RCC 7860 (cell line): ENCODE measurements at regions not wholly inside any gene's neighbourhood (a gene's known extent, or its start where the extent isn't known, plus 50 kb on each side); places are given as distances from the start of the nearest gene placed in this dataset.
"Not testable (repeated sequence)": the region's sequence is repeated elsewhere in the genome, so short reads cannot be mapped to it uniquely, and the experiment has no call there.

Experiments
- DNase-seq: peaks from one replicate; pipeline ENCODE4 v3.0.0-alpha.2; 2015; ENCODE audit warnings: low spot score
- FAIRE-seq: peaks from 2 replicates; lab custom pipeline; 2012; peaks lifted over from hg19 to GRCh38; lab: Jason Lieb, UNC

DNA sequence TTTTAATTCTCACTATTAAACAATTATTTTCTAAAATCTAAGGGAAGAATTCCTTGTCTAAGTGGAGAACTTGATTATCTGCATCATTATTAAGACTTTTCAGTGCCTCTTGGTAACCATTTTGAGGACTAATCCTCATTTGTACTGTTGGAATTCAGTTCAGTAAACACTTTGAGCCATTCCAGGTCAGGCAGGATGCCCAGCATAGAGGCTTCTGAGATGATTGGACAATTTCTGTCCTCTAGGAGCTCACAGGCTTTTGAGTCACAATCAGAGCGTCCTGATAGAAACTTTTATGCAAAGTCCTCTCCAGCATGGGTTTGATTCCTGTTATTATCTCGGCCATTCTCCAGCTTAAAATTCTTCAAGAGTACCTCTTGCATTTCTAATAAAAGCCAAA is 1304.6 kb downstream of the EPHA7 start:
- FAIRE-seq (no peak), DNase-seq (no peak)

DNA sequence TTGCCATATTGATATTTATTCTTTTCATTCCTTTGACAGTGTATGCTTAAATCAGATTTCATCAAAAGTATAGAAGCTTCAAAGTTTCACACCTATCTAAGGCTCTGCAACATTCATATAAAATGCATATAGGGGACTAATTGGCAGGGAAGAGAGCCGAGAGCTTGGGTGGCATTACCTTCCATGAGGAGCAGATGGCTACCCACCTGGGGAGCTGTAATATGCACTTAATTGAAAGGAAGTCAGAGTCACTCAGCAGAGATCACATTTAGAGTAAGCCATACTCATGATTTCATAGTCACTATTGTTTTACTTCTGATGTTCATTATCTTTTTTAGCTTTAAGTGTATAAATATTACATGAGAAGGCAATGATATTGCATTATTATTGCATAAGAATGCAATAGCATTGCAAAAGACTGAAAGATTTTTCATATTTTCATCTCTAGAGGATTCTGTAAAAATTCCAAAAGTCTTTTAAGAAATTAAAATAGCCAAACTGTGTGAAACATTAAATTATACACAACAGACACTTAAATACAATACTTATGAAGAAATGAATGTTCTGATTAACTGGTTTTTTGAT is 1305.2 kb downstream of the EPHA7 start:
- DNase-seq (no peak), FAIRE-seq (no peak)

DNA sequence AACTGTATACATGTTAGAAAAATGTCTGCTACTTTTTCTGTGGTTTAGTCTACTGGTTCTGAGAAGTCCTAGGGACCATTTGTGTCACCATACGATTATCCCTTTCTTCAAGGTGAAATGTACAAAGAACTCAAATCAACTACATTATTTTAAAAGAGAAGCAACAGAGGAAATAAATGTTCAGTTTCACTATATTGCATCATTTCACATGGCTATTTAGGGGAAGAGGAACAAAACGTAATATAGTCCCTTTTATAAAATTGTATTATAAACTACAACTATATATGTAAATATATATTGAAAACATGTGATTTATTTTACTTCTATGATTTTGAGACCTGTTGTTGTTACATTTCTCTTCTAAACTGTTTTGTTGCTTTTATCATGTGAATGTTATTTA is 1308.0 kb downstream of the EPHA7 start:
- FAIRE-seq: no peak
- no peak for DNase-seq

DNA sequence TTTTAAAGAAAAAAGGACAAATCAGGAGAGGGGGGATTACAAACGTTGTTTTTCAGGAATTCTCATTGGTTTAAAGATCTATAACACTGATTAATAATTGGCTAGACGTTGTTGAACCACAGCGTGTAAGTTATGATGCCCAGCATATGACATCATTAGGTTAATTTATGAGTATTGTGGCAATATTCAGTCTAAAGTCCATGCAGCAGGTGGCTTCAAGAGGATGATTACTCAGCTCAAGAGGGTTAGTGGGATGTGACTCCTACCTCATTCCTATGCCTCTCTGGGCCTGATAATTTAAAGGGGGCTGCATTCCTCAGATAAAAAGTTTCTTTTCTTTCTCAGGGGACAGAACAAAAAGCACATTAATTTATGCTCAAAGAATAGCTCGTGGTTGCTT is 1309.0 kb downstream of the EPHA7 start:
- DNase-seq (no peak), FAIRE-seq (no peak)

DNA sequence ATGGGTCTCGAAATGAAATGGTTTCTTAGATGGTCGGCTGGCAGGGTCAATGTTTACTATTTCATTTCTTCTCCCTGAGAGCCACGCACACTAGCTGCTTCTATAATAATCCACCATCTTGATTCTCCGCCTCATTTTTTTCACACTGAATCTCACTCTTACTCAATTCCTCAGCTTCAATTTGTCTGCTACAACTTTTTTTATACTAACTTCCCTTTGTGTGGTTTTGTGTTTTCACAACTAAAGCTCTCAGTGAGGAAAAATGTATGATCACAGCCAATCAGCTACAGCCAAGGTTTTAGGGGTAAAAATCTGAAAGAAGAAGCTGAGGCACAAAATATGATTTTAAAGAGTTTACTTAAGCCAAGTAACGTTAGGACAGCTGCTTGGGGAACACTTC is 1309.4 kb downstream of the EPHA7 start:
- FAIRE-seq (no peak), DNase-seq (no peak)

DNA sequence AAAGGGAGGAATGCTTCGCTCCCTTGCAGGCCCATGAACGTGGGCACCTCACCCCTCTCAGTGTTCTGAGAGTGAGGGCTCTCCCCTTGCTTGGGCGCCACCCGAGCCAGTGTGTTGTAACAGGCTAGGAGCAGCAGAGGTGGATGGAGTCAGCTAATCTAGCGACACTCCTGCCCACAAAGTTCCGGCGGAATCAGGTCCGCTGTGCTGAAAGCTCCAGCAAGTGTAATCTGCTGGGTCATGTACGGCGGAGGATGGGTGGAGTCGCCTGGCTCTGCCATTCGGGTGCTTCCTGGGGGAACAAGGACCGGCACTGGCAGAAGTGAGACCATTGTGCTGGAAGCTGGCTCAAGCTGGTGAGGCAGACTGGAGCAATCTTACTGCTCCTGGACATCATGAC is 1310.1 kb downstream of the EPHA7 start:
- DNase-seq: no peak

DNA sequence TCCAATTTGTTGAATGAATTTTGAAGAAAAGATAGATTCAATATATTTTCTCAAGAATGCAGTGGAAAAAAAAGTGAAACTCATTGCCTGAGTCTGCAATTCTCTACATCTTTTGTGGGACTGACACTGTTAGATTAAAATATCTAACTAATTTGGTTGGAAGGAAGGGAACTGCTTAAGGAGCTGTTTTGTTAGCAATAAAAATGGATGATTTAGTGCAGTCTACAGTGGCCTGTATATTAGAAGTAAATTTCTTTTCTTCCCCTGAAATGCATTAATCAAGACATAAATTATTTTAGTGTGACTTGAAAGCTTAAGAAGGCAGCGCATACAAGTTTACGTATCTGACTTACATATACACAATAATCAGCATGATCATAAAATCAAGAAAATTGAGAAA is 1332.6 kb downstream of the EPHA7 start:
- DNase-seq (no peak), FAIRE-seq (no peak)

More for the DNA sequence above, 1310.1 kb downstream of the EPHA7 start:
- no peak for FAIRE-seq

DNA sequence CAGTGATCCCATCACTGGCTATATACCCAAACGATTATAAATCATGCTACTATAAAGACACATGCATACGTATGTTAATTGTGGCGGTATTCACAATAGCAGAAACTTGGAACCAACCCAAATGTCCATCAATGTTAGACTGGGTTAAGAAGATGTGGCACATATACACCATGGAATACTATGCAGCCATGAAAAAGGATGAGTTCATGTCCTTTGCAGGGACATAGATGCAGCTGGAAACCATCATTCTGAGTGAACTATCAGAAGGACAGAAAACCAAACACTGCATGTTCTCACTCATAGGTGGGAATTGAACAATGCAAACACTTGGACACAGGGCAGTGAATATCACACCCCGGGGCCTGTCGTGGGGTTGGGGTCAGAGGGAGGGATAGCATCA is 1335.4 kb downstream of the EPHA7 start:
- not testable (repeated sequence) for FAIRE-seq, DNase-seq

DNA sequence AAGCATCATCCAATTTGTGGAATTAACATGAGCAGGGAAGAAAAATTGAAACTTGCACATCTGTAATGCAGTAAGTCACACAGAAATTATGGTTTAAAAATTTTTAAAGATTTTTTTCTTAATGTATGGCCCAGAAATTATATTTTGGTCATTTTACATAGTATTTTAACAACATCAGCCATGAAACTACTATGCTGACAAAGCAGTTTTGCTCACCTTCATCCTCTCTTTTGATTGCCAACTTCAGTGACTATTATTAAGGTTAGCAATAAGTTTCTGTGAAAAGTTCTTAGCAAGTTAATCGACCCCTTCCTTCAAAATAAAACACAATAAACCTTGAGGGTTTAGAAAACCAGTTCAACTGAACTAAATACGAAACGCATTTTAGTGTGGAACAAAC is 1347.0 kb downstream of the EPHA7 start:
- FAIRE-seq: no peak
- no peak for DNase-seq

DNA sequence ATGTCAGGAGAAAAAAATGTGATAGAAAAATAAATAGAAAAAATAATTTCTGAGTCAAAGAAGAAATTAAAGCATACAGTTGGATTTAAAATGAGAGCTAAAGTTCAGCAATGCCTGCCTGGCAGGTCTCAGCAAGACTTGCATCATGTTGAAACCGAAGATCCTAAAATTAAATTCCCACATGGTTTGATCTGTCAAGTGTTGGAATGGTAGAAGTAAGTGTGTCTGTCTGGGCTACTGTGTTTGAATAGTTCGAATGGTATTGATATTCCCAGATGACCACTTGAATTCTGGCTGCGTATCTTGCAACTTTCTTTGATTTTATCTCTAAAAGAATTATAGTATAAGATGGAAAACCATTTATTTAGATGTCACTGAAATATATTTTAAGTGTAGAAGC is 1349.6 kb downstream of the EPHA7 start:
- no peak for FAIRE-seq
- no peak for DNase-seq

DNA sequence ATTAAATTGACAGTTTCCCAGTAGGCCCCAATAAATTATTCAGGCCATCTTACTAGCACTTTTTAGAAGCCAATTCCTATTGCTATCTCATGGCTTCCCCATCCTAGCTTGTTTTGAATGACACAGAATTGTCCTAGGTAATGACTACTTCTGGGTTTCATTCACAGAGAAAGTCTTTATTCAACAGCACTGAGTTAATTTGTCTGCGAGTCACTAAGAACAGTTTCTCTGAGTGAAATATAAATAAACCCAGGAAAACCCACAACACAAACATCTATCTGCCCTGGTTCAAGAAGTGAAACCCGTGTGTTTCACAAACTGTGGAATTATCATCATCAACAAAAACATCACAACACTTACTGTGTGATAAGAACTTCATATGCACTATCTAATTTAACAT is 1366.8 kb downstream of the EPHA7 start:
- FAIRE-seq (no peak), DNase-seq (no peak)

DNA sequence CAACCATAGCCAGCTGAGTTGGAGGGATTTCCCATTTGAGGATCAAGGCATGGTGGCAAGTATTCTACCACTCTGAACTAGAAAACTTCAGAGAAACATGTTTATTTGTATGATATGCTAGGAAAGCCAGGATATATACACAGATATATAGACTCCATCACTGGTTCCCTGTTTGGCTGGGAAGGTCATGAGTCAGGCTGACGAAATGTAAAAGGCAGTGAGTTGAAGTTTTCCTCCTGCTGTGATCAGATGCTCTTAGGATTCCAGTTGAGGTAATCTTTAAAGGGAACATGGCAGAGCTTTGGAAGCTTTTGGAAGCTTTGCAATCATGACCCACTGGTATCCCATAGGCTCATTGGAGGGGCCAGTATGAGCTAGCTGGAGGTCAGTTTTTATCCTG is 1369.1 kb downstream of the EPHA7 start:
- DNase-seq (no peak), FAIRE-seq (no peak)

DNA sequence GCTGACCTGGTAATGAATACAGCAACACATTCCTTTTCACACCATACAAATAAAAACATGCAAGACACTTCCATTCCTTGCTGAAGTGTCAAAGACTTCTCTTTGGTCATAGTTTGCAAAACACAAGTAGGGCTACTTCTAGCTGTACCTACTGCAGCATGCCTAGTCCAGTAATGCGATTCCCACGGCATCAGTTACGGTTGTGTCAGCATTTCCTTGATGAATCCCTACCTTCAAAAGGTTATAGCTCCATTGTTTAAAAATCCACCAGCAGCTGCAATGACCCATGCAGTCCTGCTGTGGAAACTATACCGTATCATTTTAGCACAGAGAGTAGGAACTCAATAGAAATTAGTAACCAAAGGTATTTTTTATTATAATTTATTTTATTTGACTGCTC is 1371.5 kb downstream of the EPHA7 start:
- DNase-seq: no peak
- no peak for FAIRE-seq

DNA sequence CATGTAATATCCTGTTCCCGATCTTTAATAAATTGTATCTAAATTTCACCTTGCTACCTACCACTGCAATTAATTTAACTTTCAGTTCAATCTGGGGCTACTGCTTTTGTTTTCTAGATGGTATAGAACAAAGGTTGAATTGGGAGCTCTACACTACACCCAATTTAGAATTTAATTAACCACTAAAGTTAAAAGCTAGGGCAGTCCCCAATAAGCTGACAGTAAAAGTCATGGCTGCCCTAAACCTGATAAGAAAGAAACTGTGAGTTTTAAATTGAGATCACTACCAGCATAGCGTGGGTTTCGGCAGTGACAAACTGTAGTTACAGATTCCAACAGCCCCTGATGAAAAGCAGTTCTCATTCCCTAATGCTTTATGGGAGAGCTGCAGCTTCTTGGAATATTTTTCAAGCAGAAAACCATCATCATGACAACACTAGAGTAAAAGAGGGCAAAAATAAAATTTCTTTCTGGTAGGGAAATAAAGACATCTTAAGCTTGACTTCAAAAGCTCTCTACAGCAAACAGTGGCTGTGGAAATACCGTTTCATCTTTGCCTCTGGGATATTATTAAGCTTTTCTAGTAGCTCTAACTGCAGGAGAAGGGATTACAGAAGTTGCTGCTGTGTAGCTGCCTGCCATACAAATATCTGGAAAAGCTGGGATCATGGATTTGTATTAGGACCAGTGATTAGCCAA is 1372.1 kb downstream of the EPHA7 start:
- DNase-seq (no peak), FAIRE-seq (no peak)

DNA sequence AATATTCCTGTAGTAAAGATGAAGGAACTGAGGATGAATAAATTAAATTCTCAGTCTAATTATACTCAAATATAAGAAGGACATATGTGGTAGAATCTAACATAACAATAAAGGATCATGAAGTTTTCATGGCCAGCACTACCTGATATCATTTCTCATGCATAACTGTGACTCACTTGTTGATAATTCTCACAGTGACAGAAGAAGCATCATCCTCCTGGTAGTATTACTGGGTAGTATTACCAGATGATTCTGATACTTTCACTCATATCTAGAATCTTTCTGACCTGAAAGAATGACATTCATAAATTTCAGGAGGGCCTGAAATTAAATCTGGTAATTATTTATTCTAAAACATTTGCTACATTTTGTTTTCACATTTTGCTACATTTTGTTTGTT is 1375.0 kb downstream of the EPHA7 start:
- no peak for FAIRE-seq

DNA sequence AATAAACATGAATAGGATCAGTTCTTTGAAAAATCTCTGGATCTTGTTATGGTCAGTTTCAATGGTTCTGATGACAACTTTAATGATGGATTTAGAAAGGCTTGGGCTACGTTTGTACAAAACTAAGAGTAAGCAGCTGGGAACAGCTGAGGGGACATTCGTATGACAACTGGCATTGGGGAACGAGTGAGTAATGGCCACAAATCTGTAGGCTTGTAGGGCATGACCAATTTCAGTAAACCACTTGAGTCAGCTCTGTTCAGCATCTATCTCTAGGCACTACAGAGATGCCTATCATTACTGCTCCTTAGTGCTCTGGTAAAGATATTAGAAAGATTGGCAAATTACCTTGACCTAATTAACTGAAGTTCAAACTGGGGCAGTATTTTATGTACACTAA is 1375.6 kb downstream of the EPHA7 start:
- FAIRE-seq (no peak), DNase-seq (no peak)

More for the DNA sequence above, 1375.0 kb downstream of the EPHA7 start:
- no peak for DNase-seq

DNA sequence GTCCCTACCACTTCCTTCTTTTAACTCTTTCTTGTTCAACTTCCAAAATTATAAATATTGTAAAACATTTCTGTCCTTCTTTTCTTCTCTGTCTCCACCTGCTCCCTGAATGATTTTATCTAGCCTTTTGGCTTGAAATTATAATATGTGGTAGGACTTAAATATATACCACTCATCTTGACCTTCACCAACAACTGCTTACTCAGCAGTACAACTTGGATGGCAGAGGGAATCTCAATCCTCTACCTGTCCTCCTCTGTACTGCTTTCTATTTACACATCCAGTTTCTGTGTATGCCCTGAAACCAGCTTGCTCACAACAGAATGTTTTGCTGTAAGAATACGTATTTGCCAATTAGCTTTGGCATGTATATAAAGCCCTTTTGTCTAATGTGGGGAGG is 1392.5 kb downstream of the EPHA7 start:
- no peak for FAIRE-seq
- DNase-seq: no peak

DNA sequence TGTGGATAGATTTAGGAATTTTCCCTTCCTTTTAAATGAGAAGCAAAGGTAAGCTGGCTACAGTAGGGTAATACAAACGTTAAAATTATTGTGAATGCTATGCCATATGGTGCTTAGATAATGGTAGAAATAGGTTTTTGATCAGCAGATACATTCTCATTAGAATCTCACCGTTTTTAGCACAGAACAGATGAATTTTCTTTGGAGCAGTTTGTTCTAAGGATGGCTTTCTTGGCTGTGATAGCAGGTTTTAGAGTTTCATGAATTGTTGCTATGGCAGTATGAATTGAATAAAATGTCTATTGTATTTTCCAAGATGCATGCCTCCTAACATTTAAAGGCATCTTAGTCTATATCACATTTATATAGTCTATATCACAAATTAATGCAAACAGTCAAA is 1394.5 kb downstream of the EPHA7 start:
- FAIRE-seq (no peak), DNase-seq (no peak)

DNA sequence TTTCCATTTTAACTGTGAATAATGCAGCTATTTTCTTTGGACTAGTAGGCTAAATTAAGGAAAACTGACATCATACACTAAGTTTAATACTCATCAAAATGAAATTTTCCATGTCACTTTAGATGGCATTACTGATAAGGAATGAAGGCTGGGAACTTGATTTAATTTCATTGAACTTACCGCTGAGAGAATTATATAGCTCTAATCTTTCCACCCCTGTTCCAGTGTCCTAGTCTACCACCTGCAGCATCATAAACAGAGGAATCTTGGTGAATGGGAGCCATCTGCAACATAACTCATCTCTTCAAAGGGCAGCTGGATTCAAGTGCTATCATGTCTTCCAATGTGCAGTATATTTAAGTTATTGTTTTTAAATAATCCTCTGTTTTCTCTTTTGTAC is 1395.2 kb downstream of the EPHA7 start:
- FAIRE-seq: no peak
- no peak for DNase-seq

DNA sequence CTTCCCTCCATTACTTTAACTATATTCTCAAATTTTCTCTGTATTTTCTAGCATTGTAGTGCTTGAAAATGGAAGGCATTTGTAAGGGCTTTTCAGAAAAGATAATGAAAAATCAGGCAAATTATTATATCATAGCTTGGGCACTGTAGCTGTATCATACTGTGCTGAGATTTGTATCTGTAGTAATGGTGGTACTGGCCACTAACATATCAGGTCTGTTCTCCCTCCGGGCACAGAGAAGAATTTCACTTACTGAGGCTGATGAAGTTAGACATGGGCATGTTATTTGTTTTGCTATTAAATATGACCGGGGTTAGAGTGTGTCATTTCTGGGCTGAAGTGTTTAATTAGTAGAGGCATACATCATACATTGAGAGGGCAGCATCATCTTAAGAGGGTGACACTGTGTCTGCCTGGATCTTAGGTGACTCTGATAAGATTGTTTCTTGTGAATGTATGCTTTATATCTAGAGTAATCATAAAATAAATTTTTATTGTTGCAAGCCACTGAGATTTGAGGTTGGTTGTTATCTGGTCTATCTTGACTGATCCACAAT is 1395.9 kb downstream of the EPHA7 start:
- DNase-seq (no peak), FAIRE-seq (no peak)

DNA sequence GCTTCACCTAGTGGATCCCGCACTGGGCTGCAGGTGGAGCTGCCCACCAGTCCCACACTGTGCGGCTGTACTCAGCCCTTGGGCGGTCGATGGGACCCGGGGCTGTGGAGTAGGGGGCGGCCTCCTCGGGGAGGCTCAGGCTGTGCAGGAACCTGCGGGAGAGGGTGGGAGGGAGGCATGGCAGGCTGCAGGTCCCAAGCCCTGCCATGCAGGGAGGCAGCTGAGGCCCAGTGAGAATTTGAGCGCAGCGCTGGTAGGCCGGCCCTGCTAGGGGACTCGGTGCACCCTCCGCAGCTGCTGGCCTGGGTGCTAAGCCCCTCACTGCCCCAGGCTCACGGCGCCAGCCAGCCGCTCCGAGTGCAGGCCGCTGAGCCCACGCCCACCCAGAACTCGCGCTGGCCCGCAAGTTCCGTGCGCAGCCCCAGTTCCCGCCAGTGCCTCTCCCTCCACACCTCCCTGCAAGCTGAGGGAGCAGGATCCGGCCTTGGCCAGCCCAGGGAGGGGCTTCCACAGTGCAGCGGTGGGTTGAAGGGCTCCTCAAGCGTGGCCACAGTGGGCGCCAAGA is 1407.6 kb downstream of the EPHA7 start:
- FAIRE-seq (no peak), DNase-seq (no peak)

DNA sequence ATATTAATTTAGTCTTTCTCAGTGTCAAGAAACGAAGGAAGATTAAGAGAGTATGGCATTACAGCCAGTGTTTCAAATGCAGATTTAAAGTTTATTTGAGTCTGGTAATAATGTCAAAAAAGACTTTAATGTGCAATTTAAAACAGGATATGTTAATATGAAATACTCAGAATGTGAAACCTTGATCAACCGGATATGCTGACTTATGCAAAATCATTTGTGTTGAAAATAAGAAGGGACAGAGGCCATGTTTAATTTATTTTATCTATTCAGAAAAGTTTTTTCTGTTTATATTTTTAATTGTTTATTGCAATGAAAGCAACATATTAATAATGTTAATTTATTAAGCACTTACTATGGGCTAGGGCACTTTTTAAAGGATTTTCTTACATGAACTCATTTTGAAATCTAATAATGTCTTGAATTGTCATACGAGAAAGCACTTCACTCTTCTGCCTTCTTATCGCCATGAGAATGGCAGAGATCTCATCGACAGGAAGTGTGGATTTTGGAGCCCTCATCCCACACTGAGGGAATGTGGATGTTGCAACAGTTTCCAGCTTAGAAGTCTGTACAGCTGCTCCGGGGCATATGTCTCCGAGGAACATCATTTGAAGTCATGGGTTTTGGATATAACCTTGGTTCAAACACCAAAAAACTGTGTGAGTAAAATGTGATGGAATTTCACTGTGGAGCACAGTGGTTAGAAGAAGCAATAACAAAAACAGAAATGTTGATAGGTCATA is 1410.4 kb downstream of the EPHA7 start:
- FAIRE-seq (no peak), DNase-seq (no peak)
